ENCODE measurements at regions not wholly inside any gene's neighbourhood (a gene's known extent, or its start where the extent isn't known, plus 50 kb on each side); places are given as distances from the start of the nearest gene placed in this dataset.

DNA sequence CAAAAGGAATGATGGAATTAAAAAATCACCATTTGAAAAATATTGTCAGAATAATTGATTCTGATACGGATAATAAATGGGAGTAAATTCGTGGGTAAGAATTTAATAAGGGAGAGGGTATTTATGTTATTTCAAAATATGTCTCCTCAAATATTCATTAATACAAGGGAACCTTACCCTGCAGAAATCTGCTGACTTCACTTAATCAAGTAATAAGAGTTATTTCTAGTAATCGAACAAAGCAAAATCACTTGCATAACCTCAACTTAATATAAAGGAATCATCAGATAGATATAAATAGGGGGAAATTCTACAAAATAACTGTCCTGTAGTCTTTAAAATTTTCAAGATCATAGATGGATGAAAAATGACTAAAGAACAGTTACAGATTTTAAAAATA lies 1164.7 kb upstream of the GJE1 start:
- TF ChIP-seq, protein P1, sequence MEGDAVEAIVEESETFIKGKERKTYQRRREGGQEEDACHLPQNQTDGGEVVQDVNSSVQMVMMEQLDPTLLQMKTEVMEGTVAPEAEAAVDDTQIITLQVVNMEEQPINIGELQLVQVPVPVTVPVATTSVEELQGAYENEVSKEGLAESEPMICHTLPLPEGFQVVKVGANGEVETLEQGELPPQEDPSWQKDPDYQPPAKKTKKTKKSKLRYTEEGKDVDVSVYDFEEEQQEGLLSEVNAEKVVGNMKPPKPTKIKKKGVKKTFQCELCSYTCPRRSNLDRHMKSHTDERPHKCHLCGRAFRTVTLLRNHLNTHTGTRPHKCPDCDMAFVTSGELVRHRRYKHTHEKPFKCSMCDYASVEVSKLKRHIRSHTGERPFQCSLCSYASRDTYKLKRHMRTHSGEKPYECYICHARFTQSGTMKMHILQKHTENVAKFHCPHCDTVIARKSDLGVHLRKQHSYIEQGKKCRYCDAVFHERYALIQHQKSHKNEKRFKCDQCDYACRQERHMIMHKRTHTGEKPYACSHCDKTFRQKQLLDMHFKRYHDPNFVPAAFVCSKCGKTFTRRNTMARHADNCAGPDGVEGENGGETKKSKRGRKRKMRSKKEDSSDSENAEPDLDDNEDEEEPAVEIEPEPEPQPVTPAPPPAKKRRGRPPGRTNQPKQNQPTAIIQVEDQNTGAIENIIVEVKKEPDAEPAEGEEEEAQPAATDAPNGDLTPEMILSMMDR (IDR thresholded peaks at IDR 0.05; ENCODE audit: partially characterized antibody, unreplicated experiment): no peak
- H3K4me3 Mint-ChIP-seq (ENCODE audit: unreplicated experiment): no peak overlapping the region
- H3K36me3 Mint-ChIP-seq (ENCODE audit: unreplicated experiment): peaks cover 6% of the 10 kb centered on the region
- no peaks in the 10 kb centered on the region for H3K27me3 Mint-ChIP-seq (ENCODE audit: unreplicated experiment)
- no peaks in the 10 kb centered on the region for H3K4me1 Mint-ChIP-seq (ENCODE audit: low read depth, unreplicated experiment)
- no peak overlapping the region for H3K27ac Mint-ChIP-seq (ENCODE audit: unreplicated experiment)
- H3K9me3 Mint-ChIP-seq (ENCODE audit: unreplicated experiment): peaks cover 4% of the 10 kb centered on the region
- DNase-seq: no peak

DNA sequence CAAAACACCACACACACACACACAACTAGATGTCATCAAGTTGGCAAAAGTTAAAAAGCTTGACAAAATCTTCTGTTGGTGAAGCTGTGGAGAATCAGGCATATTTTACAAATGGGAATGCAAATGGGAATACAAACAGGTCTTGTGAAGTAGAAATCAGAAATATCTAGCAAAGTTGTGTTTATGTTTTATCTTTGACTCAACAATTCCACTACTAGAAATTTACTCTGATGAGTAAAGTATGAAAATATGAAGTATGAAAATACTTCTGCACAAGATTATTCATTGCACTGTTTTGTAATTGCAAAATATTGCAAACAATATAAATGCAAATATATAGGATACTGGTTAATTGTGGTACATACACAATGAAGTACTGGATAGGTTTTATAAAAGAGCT lies 1166.0 kb upstream of the GJE1 start:
- DNase-seq: no peak
- no peak overlapping the region for H3K4me3 Mint-ChIP-seq (ENCODE audit: unreplicated experiment)
- H3K4me1 Mint-ChIP-seq (ENCODE audit: low read depth, unreplicated experiment): no peaks in the 10 kb centered on the region

DNA sequence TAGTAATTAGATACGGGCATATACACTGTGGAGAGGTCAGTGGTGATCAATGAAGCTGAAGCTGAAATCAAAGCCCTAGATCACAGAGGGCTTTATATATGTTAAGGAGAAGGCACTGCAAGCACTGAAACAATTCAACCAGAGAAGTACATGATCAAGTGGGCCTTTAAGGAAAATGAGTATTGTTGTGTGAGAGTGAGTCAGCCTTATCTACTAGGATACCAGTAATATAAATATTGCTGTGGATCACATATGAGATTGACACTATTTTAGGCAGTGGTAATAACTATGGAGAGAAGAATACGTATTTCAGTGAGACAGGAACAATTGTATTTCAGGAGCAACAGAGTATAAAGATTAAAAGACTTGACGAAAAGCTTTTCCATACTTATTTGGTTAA lies 1172.2 kb upstream of the GJE1 start:
- H3K9me3 Mint-ChIP-seq (ENCODE audit: unreplicated experiment): peaks cover 4% of the 10 kb centered on the region
- TF ChIP-seq, protein P1 (IDR thresholded peaks at IDR 0.05; ENCODE audit: partially characterized antibody, unreplicated experiment): no peak
- peaks cover 2% of the 10 kb centered on the region for H3K27me3 Mint-ChIP-seq (ENCODE audit: unreplicated experiment)
- H3K4me1 Mint-ChIP-seq (ENCODE audit: low read depth, unreplicated experiment): peaks cover 11% of the 10 kb centered on the region
- no peak overlapping the region for H3K27ac Mint-ChIP-seq (ENCODE audit: unreplicated experiment)
- H3K36me3 Mint-ChIP-seq (ENCODE audit: unreplicated experiment): no peaks in the 10 kb centered on the region
- H3K4me3 Mint-ChIP-seq (ENCODE audit: unreplicated experiment): no peak overlapping the region
- no peak for DNase-seq

More for the DNA sequence above, 1166.0 kb upstream of the GJE1 start:
- peaks cover 4% of the 10 kb centered on the region for H3K36me3 Mint-ChIP-seq (ENCODE audit: unreplicated experiment)
- H3K27me3 Mint-ChIP-seq (ENCODE audit: unreplicated experiment): no peaks in the 10 kb centered on the region
- no peak overlapping the region for H3K27ac Mint-ChIP-seq (ENCODE audit: unreplicated experiment)
- TF ChIP-seq, protein P1 (IDR thresholded peaks at IDR 0.05; ENCODE audit: partially characterized antibody, unreplicated experiment): no peak
- peaks cover 4% of the 10 kb centered on the region for H3K9me3 Mint-ChIP-seq (ENCODE audit: unreplicated experiment)

DNA sequence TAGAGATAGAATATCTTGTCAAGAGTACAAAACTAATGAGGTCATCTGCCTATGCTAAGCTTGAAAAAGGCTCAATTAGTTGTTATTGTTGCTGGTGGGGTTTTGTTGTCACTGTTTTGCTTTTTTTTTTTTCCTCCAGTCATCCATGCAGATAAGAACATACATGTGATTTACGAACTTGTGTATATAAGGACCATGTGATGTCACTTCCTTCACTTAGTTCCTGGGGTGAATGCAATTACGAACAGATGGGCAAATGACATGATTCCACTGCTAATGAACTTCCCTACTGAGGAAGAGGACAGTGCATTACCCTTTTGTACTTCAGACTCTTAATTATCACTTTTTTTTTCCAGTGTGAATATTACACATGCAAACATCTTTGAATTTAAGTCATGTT lies 1175.3 kb upstream of the GJE1 start:
- H3K27me3 Mint-ChIP-seq (ENCODE audit: unreplicated experiment): peaks cover 2% of the 10 kb centered on the region
- no peak for DNase-seq
- no peak overlapping the region for H3K4me3 Mint-ChIP-seq (ENCODE audit: unreplicated experiment)
- H3K4me1 Mint-ChIP-seq (ENCODE audit: low read depth, unreplicated experiment): peaks cover 11% of the 10 kb centered on the region
- peaks cover 4% of the 10 kb centered on the region for H3K9me3 Mint-ChIP-seq (ENCODE audit: unreplicated experiment)
- TF ChIP-seq, protein P1 (IDR thresholded peaks at IDR 0.05; ENCODE audit: partially characterized antibody, unreplicated experiment): no peak
- peak overlapping the region; percentile 91 for H3K27ac Mint-ChIP-seq (ENCODE audit: unreplicated experiment)
- H3K36me3 Mint-ChIP-seq (ENCODE audit: unreplicated experiment): no peaks in the 10 kb centered on the region

DNA sequence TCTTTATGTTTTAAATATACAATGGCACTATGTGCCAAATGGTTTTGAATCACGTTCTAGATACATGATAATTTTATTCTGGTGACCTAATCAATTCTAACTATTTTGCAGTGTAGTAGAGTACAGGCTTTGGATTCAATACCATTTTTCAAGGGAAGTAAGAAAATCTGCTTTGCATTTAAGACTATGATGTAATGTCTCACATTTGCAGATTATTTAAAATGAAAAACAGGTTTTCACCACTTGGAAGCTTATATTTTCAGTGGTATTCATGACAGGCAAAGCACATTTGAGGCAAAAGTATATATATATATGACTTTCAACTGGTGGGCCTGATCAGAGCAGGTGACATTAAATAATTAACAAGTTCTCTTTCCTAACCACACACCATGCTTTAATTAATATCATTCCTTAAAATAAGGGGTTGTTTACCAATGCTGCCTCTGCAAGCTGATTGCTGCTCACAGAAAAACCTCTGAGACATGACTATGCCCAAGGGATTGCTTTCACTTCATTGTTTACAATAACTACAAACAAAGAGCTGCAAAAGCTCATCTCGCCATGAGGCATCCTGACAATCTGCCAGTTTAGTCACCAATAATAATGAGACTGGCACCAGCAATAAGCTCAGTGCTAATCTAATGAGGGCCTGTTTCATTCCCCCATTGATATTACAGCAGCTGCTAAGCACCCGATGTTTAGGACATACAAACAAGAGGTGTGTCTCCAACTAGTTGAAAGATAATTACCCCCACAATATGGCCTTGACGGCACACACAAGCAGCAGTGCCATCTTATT lies 1176.0 kb upstream of the GJE1 start:
- H3K27ac Mint-ChIP-seq (ENCODE audit: unreplicated experiment): peak overlapping the region; percentile 91

More for the DNA sequence above, 1176.0 kb upstream of the GJE1 start:
- Mint-ChIP-seq H3K27me3 (ENCODE audit: unreplicated experiment) (peaks cover 2% of the 10 kb centered on the region), H3K4me1 (ENCODE audit: low read depth, unreplicated experiment) (peaks cover 11% of the 10 kb centered on the region), H3K36me3 (ENCODE audit: unreplicated experiment) (no peaks in the 10 kb centered on the region), H3K9me3 (ENCODE audit: unreplicated experiment) (peaks cover 4% of the 10 kb centered on the region), H3K4me3 (ENCODE audit: unreplicated experiment) (no peak overlapping the region)
- TF ChIP-seq, protein P1 (IDR thresholded peaks at IDR 0.05; ENCODE audit: partially characterized antibody, unreplicated experiment): no peak
- DNase-seq: no peak

All from glutamatergic neuron (in vitro differentiated cells).